MG63 (cell line): ENCODE measurements at regions not wholly inside any gene's neighbourhood (a gene's known extent, or its start where the extent isn't known, plus 50 kb on each side); places are given as distances from the start of the nearest gene placed in this dataset.

Experiments
- DNase-seq: peaks from one replicate; pipeline ENCODE4 v3.0.0-alpha.2; 2020
- H3K27me3 ChIP-seq: fragments of 250-450 bp; sonication (Bioruptor Pico); 2 replicates; pipeline ENCODE4 v1.5.1; 2020; ENCODE audit warnings: mild to moderate bottlenecking, moderate library complexity
- H3K36me3 ChIP-seq: fragments of 250-450 bp; sonication (Bioruptor Pico); 2 replicates; pipeline ENCODE4 v1.5.1; 2020; ENCODE audit warnings: mild to moderate bottlenecking, moderate library complexity
- H3K4me3 ChIP-seq: fragments of 250-450 bp; sonication (Bioruptor Pico); 2 replicates; pipeline ENCODE4 v1.5.1; 2020; ENCODE audit warnings: mild to moderate bottlenecking, moderate library complexity
- H3K9me3 ChIP-seq: fragments of 250-450 bp; sonication (Bioruptor Pico); 2 replicates; pipeline ENCODE4 v1.5.1; 2020; ENCODE audit warnings: mild to moderate bottlenecking, moderate library complexity

DNA sequence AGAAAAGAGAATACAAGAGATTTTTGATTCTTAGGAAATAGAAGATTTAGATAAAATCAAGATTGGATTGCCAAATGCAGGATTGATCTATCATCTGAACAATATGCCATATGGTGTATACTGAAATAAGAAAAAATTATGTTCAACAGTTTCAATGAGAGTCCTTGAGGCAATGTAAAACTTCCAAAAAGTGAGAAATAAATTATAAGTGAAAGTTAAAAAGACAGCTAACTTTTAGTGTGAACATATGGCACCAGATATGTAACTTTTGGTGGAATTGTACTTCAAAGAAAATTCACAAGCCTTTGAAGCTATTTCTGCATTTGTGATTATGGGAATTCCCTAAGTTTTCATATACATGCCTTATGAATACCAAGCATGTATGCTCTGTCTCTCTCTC lies 200.5 kb upstream of the ANO3 start:
- no peaks in the 10 kb centered on the region for H3K36me3 ChIP-seq
- H3K9me3 ChIP-seq, result no peaks in the 10 kb centered on the region
- no peaks in the 10 kb centered on the region for H3K27me3 ChIP-seq
- DNase-seq, result no peak
- no peak overlapping the region for H3K4me3 ChIP-seq

DNA sequence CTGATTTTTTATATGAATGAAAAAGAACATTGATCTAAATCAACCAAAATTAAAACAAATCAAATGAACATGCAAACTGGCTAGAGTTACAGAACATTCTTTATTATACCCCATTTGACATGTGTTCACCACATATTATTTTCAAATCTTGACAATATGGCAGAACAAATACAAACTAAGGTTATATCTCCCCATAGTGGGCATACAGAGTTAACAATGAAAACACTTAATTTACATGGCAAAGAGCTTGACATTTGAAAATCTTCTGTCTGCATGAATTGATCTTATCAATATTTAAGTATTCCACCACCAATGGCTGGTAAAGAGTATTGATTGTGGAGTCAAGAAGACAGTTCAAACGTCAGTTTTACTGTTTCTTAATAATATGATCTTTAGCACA lies 197.9 kb upstream of the ANO3 start:
- H3K36me3 ChIP-seq, result no peaks in the 10 kb centered on the region
- no peak for DNase-seq
- H3K27me3 ChIP-seq, result no peaks in the 10 kb centered on the region
- no peak overlapping the region for H3K4me3 ChIP-seq
- no peaks in the 10 kb centered on the region for H3K9me3 ChIP-seq

DNA sequence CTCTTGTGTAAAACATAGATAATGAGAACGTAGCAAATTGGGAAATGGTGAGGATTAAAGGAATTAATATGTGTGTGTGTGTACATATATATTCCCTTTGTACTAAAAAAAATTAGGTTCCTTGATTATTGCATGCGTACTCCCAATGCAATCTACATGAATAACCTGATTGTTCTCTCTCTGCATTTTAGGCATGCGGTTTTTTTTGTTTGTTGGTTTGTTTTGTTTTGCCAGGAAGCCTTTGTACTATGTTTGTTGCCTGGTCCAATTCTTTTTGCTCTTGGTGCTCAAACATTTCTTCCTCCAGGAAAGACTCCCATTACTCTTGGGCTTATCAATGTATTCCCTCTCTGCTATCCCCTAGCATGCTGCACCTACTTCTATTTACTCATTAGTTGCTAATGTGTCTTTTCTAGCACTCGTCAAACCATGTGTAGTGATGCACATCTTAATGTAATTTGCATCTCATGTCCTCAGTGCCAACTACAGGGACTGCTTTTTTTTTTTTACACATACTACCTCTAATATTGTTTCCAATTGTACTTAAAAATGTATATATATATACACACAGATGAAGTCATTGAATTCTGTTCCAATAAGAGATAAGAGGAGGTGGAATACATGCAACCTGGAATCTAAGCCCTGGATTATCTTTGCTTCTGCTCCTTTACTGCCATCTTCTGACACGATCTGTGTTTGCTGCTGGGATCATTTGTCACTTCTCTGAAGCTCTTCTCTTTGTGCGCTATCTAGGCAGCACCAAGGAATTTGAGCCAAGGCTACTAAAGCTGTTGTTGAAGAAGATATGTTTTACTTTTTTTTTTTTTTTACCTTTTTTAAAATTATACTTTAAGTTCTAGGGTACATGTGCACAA lies 197.2 kb upstream of the ANO3 start:
- no peaks in the 10 kb centered on the region for H3K9me3 ChIP-seq
- no peaks in the 10 kb centered on the region for H3K36me3 ChIP-seq
- no peaks in the 10 kb centered on the region for H3K27me3 ChIP-seq
- no peak for DNase-seq
- H3K4me3 ChIP-seq, result no peak overlapping the region

DNA sequence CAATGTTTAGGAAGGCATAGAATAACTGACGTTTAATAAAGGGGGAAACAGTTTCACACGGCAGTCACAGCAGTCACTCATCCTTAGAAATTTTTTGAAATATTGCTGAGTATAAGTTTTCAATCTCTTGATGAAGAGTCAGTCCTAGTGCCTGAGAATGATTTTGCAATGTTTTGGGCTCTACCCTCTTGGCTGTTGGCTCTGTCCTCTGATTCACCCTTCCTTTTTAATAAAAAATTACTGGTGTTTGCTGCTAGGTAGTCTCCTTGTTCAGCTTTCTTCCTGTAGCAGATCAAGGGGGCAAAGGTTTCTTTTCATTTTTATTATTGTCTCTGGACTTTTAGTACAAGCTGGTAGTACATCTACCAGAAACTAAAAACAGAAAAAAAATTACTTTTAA lies 194.3 kb upstream of the ANO3 start:
- no peak for DNase-seq
- H3K27me3 ChIP-seq, result no peaks in the 10 kb centered on the region

DNA sequence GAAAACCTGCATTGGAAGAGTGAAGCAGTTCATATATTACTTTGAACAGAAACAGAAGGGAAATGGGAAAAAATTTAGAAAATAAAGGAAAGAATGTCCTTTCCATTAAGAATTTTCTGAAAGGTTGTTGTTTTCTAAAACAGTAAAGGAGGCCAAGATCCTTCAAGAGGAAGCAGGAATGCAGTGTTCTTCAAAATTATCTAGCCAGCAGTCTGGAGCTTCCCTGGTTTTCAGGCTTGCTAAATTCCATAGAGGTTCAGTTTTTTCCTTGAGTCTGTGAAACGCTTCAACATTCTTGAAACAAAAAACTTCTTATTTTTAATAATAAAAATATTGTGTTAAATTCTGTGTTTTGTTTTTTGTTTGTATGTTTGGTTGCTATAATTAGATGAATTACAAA lies 189.0 kb upstream of the ANO3 start:
- H3K4me3 ChIP-seq, result no peak overlapping the region
- DNase-seq, result no peak
- no peaks in the 10 kb centered on the region for H3K27me3 ChIP-seq
- H3K36me3 ChIP-seq, result no peaks in the 10 kb centered on the region
- no peaks in the 10 kb centered on the region for H3K9me3 ChIP-seq

More for the DNA sequence above, 194.3 kb upstream of the ANO3 start:
- no peaks in the 10 kb centered on the region for H3K36me3 ChIP-seq
- H3K9me3 ChIP-seq, result no peaks in the 10 kb centered on the region
- H3K4me3 ChIP-seq, result no peak overlapping the region

DNA sequence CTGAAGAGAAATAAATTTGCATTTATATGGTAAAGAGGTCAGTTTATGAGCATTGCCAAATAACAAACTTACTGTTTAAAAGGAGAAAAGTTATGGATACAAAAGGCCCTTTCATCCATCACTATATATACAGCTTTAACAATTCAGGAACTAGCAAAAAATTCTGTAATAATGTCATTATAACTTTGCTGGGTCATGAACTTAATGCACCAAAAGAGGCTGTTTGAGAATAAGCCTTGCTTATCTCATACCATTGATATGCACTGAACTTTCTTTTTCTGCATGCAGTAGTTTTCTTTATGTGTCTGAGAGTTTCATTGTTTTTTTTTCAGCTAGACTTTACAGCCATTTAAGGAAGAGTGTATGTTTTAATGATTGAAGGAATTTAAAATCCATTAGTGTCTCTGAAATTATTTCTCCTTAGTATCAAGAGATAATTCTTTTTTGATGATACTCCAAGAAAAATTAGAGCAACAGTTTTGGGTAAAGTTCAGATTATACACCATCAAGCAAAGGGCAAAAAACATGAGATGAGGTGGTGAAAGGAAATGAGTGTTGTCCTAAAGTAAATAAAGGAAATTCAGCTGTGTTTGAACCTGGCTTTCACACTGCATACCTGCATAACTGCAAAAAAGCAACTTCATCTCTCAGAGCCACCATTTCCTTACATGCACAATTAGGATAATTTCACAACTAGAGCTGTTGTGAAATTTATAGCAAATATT lies 188.2 kb upstream of the ANO3 start:
- no peak for DNase-seq
- no peaks in the 10 kb centered on the region for H3K9me3 ChIP-seq
- H3K27me3 ChIP-seq, result no peaks in the 10 kb centered on the region
- no peak overlapping the region for H3K4me3 ChIP-seq
- H3K36me3 ChIP-seq, result no peaks in the 10 kb centered on the region

DNA sequence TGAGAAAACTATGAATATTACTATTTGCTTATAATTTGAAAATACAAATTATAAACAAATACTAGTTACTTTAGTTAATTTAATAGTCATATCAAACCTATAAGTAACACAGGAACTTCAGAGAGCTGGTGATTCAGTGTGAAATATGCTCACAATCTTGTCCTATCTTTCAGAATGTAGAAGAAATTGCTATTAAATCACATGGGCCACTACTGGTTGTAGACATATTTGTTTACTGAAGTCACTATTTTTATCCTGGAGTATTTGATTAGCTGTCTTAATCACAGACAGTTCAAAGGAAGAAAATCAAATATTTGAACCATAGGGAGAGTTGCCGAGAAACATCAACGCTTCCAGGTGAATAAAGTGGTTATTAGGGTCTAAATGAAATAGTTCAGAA lies 187.6 kb upstream of the ANO3 start:
- no peaks in the 10 kb centered on the region for H3K36me3 ChIP-seq
- no peak for DNase-seq
- H3K4me3 ChIP-seq, result no peak overlapping the region
- no peaks in the 10 kb centered on the region for H3K9me3 ChIP-seq
- no peaks in the 10 kb centered on the region for H3K27me3 ChIP-seq

DNA sequence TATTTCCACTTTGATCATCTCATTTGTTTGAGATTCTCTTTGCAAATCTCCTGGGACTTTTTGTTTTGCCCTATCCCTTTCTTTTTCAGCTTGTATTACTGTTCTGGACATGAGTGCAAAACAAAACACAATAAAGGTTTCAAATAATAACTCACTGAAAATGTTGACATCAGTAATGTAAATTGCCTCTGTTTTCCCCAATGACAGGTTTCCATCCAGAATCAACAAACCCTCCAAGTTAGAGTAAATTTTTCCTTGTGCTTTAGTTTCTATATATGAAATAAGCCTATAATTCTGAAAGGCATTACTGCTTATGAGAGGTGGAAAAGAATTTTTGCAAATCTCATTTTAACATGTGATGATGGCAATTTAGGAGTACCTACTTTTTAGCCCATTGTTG lies 187.0 kb upstream of the ANO3 start:
- no peak for DNase-seq
- Histone ChIP-seq H3K9me3 (no peaks in the 10 kb centered on the region), H3K36me3 (no peaks in the 10 kb centered on the region), H3K4me3 (no peak overlapping the region), H3K27me3 (no peaks in the 10 kb centered on the region)

DNA sequence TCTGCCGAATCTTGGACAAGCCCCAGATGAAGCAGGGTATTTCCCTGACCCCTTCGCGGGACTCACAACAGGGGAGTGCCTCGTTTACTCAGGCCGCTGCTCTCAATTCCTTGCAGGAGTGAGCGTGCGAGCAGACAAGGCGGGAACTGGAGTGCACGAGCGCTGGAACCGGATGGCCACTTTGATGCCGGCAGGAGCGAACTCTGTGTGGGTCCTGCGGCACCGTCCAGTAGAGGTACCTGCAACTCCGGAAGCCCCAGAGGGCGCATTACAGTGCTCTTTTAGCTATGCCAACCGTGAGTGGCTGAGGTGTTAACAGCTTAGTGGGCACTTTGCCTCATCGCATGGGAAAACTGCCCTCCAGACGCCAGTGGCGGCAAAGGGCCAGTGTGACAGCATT lies 182.3 kb upstream of the ANO3 start:
- Histone ChIP-seq H3K4me3 (no peak overlapping the region), H3K36me3 (no peaks in the 10 kb centered on the region), H3K9me3 (no peaks in the 10 kb centered on the region), H3K27me3 (no peaks in the 10 kb centered on the region)
- DNase-seq, result no peak

DNA sequence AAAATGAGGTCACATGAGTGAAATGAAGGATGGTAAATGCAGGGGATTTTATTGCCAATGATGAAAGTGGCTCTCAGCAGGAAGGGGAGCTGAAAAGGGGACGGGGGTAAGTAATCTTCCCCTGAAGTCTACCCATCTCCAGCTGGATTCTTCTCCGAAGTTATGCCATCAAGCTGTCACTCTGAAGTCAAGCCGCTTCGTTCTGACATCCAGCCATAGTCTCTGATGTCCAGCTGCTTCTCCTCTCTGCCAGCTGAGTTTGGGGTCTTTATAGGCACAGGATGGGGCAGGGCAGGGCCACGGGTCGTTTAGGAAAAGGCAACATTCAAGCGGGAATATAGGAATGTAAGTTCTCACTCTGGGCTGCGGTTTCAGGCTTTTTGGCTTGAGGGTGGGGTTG lies 181.9 kb upstream of the ANO3 start:
- H3K4me3 ChIP-seq, result no peak overlapping the region
- H3K27me3 ChIP-seq, result no peaks in the 10 kb centered on the region
- DNase-seq, result no peak
- H3K36me3 ChIP-seq, result no peaks in the 10 kb centered on the region
- H3K9me3 ChIP-seq, result no peaks in the 10 kb centered on the region

DNA sequence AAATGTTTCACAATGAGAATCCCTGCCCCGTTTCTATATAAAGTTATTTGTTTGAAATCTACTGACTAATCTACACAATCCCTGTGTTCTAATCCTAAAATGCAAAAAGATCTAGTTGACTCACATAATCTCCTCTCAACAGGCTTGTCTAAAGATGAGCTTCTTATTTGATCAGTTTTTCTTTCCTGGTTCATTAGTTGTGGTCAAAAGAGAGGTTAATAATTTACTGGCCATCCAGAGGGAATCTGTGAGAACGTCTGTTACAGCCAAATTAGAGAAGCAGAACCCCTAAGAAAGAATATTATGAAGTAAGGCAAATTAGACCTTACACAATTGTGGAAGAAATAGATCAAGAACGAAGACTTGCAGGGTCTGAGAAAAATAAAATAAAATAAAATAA lies 173.7 kb upstream of the ANO3 start:
- Histone ChIP-seq H3K36me3 (no peaks in the 10 kb centered on the region), H3K9me3 (no peaks in the 10 kb centered on the region), H3K4me3 (no peak overlapping the region), H3K27me3 (no peaks in the 10 kb centered on the region)
- no peak for DNase-seq

DNA sequence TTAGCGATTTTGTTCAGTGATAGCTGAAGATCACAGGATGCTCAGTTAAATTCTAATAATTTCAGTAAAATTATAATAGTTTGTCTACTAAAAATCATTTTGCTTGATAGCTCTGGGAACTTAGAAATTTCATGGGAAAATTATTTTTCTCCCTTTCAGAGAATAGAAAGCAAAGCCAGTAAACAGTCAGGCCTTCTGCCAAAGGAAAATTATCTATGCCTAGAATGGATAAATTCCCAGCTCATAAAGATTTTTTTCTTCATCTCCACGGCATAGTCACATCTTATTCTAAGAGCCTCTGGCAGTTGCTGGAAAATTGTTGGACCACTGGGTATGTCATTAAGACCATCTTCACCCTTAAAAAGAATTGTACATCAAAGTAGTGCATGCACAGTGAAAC lies 169.6 kb upstream of the ANO3 start:
- H3K9me3 ChIP-seq, result no peaks in the 10 kb centered on the region
- DNase-seq, result no peak
- no peaks in the 10 kb centered on the region for H3K27me3 ChIP-seq
- H3K36me3 ChIP-seq, result no peaks in the 10 kb centered on the region
- H3K4me3 ChIP-seq, result no peak overlapping the region

DNA sequence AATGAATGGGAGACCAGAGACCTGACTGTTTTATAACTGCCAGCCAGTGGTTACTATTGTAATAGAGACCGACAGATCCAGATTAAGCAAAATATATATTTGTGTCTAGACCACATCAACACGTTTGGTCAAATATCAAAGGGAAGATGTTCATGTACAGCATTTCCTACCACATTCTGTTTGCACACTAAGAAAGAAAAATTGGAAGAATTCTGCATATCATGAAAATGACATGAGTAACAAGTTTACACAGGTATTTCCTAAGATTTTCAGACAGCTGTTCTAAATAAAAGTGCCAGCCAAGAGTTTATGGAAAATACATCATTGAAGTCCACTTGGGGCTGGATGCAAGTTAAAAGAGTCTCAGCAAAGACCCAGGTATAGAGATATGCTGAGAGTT lies 145.5 kb upstream of the ANO3 start:
- Histone ChIP-seq H3K9me3 (no peaks in the 10 kb centered on the region), H3K27me3 (no peaks in the 10 kb centered on the region), H3K4me3 (no peak overlapping the region), H3K36me3 (no peaks in the 10 kb centered on the region)
- no peak for DNase-seq

DNA sequence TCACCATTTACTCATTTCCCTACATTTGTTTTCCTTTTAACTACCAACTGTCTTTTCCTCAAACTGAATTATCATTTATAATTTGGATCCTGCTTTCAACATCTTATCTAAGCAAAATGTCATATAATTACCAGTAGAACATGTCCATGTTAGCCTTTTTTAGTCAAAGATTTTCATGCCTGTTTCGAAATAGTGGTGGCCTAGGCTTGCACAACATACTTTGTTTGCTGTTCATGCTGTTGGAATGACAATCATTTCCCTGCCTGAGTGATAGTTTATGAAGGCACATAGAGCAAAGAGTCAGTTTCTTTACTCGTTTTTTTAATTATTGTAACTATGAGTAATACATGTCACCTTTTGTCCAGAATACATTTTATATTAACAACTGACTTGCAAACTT lies 144.3 kb upstream of the ANO3 start:
- peak; percentile 6 for DNase-seq
- H3K36me3 ChIP-seq, result no peaks in the 10 kb centered on the region
- H3K27me3 ChIP-seq, result no peaks in the 10 kb centered on the region
- H3K4me3 ChIP-seq, result no peak overlapping the region
- H3K9me3 ChIP-seq, result no peaks in the 10 kb centered on the region

DNA sequence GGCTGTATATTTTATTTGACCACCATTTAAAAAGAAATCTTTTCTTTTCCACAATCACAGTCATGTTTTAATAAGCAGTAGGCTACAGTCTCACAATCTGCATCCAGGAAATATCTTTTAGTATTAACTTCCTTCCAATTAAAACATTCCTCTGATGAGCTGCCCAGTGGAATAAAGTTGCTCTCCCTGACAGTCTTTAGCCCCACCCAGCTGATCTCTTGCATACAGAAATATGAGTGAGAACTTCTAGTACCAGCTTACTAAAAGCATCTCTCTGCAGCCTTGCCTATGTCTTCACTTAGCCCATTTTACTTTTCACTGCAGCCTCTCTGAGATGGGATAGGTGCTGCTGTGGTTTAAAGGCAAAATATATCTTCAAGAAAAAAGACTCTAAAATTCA lies 143.4 kb upstream of the ANO3 start:
- no peak for DNase-seq
- Histone ChIP-seq H3K9me3 (no peaks in the 10 kb centered on the region), H3K27me3 (no peaks in the 10 kb centered on the region), H3K36me3 (no peaks in the 10 kb centered on the region), H3K4me3 (no peak overlapping the region)

DNA sequence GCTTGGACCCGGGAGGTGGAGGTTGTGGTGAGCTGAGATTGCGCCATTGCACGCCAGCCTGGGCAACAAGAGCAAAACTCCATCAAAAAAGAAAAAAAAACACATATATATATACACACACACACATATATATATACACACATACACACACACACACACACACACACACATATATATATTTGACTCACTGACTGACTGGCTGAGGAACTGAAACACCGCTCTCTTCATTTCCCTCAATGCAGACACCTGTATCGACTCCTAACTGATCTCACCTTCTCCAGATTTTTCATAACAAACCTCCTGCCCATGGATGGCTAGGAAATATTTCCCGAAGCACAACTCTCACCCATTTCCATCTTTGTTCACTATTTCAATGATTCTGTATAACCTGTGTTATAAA lies 140.7 kb upstream of the ANO3 start:
- H3K9me3 ChIP-seq, result no peaks in the 10 kb centered on the region
- no peak overlapping the region for H3K4me3 ChIP-seq
- no peaks in the 10 kb centered on the region for H3K27me3 ChIP-seq
- no peak for DNase-seq
- no peaks in the 10 kb centered on the region for H3K36me3 ChIP-seq

DNA sequence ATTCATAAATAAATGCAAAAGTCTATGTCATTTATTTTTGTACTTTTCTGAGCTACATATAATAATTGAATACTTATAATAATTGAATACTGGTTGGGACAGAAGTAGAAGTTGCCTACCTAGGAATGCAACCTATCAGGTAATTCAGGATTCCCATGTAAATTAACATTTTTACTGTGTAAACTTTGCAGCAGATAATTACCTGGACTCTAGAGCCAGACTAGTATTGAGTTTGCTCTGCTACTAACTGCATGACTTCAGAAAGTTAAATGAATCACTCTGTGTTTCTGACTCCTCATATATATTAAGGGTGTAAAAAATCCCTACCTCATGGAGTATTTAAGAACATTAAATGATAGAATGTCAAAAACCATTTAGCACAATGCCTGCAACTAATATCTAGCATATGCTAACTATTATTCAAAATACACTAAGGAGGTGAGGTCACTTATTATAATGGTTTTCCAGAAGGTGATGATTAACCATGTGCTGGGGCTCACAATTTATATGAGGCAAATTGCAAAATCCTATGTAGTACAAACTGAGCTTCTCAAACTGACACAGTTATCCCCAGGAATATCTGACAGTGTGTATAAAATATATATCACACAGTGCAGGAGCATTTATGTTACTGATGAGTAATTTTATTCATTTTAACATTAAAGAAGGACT lies 138.1 kb upstream of the ANO3 start:
- Histone ChIP-seq H3K27me3 (no peaks in the 10 kb centered on the region), H3K9me3 (no peaks in the 10 kb centered on the region), H3K36me3 (no peaks in the 10 kb centered on the region), H3K4me3 (no peak overlapping the region)
- DNase-seq, result no peak

DNA sequence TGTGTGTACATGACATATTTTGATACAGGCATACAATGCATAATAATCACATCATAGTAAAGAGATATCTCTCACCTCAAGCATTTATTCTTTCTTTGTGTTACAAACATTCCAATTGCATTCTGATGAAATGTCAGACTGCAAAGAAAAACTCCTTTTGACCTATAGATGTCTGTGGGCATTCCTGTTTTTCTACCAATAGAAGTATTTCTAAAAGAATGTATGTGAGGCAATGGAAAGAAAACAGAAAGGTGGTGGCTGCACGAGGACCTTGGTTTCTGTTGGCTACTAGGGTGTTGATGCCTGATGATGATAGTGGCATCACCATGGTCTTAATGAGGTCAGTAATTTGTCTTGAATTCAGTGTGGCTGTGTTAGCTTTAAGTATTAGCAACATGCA lies 137.0 kb upstream of the ANO3 start:
- H3K9me3 ChIP-seq, result no peaks in the 10 kb centered on the region
- no peak for DNase-seq
- no peaks in the 10 kb centered on the region for H3K27me3 ChIP-seq
- no peak overlapping the region for H3K4me3 ChIP-seq
- no peaks in the 10 kb centered on the region for H3K36me3 ChIP-seq
